Right renal cortex interstitium (tissue), 3 donors: ENCODE measurements at regions not wholly inside any gene's neighbourhood (a gene's known extent, or its start where the extent isn't known, plus 50 kb on each side); places are given as distances from the start of the nearest gene placed in this dataset.

Experiments
- DNase-seq, 3 donors: peaks; one replicate each; pipeline ENCODE4 v3.0.0-alpha.2; 2013; ENCODE audit warnings: low read depth in 3 of 3, low spot score in 2 of 3

GRCh38 chr1:232556351-232556750 lies 73.6 kb downstream of the SIPA1L2 start:
- no peak for DNase-seq

GRCh38 chr1:232555494-232556210 lies 74.3 kb downstream of the SIPA1L2 start:
- DNase-seq, result no peak

- no peak for DNase-seq
These were observed 75.5 kb downstream of the SIPA1L2 start for GRCh38 chr1:232554409-232554808.

- DNase-seq, result no peak
These were observed 76.1 kb downstream of the SIPA1L2 start for GRCh38 chr1:232553809-232554208.

GRCh38 chr1:232553050-232553754 lies 76.7 kb downstream of the SIPA1L2 start:
- DNase-seq, result no peak

DNA sequence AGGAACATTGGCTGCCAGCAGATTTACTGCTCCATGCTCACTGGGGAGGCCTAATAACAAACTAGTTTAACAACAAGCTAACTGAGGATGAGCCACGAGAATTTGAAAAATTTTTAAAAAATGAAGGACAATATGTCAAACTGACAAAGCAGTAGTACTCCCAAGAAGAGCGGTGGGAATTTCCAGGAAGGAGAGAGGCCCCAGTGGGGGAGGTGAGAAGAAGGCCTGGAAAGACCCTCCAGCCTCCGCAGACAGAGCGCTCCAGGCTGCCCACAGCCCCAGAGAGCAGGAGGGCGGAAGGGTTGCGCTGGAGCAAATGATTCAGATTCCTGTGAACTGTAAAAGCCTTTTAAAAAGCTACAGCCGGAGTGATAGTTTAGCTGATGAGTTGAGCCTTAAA lies 78.5 kb downstream of the SIPA1L2 start:
- no peak for DNase-seq

GRCh38 chr1:232550007-232550406 lies 79.9 kb downstream of the SIPA1L2 start:
- no peak for DNase-seq

GRCh38 chr1:232548691-232549090 lies 81.2 kb downstream of the SIPA1L2 start:
- no peak for DNase-seq

- DNase-seq, result no peak
These were observed 81.9 kb downstream of the SIPA1L2 start for GRCh38 chr1:232547938-232548484.

- DNase-seq, result no peak
These were observed 87.0 kb downstream of the SIPA1L2 start for GRCh38 chr1:232542633-232543593.

- no peak for DNase-seq
These were observed 91.0 kb downstream of the SIPA1L2 start for GRCh38 chr1:232538943-232539302.

DNA sequence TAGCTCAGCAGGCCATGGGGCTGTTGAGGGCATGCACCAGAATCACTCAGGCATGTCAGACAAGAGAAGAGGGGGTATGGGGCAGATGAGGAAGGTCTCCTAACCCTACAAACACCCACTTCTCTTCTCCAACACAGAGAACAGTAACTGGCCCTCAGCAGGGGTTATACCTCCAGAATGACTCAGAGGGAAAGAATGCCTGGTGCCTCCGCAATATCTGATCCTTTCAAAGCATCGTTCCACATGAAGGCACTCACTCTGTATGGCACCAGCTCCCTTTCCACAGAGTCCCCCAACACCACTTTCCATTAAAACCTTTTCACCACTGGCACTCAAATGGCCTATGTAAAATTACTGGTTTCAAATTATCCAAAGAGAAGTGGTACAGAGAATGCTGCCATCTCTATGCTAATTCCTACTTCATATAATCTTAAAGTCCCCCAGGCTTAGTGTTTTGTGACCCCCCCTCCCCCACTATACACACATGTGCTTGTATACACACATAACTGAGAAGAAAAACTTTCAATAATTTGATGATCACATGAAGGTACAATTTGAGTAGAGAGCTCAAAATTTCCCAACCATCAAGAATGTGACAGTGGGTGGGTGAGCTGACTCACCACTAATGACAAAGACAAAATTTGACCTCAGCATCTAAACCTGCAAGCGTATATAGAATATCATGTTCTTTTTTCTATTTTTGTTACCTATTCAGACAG lies 91.5 kb downstream of the SIPA1L2 start:
- DNase-seq, result peak in 1 of 3 donors; percentile 44

DNA sequence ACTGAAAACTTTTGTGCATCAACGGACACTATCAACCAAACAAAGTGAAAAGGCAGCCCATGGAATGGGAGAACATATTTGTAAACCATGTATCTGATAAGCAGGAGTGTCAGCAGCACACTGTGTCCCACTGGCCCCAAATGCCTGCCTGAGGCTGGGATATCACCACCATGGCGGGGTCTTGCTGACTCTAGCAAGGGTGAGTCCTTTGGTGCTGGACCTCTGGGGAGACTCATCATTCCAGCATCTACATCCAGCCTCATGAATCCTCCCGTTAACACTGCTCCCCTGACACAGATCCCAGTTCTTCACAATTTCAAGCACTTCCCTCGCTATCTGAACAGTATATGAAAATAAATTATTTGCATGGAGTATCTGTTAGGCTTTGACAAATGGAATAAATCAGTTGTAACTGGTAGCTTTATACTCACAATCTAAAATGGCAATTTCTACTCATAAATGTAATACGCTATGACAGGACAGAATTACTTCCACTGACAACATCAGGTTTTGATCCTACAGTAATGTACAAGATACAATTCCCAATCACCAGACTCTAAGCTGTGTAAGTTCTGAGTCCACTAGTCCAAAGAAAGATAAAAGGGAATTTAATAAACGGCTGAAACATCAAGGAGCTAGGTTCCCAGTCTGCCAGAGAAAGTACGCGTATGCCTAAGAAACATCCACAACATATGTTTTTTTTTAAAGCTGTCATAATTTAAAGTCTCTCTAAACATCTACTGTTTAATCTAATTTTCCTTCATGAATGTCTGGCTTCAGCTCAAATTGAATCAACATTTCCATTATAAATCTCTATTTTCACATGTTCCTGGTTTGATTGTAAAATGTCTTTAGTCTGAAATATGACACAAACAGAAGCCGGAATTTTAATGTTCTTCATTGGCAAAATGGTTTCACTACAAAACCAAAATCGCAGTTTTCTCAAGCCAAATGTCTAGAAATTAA lies 95.1 kb downstream of the SIPA1L2 start:
- DNase-seq, result no peak

- DNase-seq, result no peak
These were observed 96.6 kb downstream of the SIPA1L2 start for GRCh38 chr1:232533328-232533727.

DNA sequence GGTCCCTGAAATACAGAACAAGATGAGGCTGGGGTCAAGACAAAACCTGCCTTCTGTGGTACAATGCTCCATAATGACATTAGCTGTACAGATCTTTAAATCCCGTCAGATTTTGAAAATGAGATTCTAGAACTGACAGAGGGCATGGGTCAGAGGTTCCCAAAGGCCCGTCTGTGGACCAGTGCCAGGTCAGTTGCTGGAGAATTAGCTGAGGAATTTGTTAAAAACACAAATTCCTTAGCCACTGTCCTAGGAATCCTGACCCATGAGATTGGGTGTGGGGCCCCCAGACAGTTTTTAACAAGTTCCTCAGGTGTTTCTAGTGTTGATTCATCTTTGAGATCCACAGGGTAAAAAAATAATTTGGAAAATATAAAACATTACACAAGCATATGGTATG lies 97.0 kb downstream of the SIPA1L2 start:
- DNase-seq, result no peak

DNA sequence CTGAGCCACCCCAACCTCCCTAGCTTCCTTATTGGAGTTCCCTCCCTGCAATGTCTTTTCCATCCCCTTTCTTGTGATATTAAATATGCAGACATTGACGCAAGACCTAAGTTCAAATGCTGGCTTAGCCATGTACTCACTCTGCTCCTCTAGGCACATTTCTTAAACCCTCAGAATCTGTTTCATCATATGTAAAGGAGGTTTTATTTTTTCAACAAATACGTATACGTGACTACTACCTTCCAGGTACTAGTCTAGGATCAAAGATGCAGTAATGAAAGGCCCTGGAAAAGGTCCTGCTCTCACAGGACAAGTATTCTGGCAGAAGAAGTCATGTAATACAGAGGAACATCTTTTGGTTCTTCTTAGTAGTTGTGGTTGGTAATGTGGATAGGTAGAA lies 98.6 kb downstream of the SIPA1L2 start:
- DNase-seq, result no peak

DNA sequence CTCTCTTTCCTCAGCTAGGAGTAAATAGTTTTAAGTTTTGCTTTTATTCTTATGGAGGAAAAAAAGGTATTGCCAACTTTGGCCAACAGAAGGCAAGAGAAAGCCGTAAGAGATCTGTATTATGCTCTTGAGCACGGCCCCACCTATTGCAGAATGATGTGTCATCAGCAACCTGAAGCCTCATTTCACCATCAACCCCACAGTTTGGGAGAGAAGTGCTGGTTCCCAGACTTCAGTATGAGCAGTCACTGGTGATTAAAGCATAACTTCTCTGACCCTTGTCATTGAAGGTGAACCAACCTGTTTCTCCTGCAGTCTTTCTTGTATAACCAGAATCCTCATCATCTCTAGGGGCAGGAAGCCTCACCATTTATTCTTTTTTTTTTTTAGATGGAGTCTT lies 100.2 kb downstream of the SIPA1L2 start:
- DNase-seq, result no peak

DNA sequence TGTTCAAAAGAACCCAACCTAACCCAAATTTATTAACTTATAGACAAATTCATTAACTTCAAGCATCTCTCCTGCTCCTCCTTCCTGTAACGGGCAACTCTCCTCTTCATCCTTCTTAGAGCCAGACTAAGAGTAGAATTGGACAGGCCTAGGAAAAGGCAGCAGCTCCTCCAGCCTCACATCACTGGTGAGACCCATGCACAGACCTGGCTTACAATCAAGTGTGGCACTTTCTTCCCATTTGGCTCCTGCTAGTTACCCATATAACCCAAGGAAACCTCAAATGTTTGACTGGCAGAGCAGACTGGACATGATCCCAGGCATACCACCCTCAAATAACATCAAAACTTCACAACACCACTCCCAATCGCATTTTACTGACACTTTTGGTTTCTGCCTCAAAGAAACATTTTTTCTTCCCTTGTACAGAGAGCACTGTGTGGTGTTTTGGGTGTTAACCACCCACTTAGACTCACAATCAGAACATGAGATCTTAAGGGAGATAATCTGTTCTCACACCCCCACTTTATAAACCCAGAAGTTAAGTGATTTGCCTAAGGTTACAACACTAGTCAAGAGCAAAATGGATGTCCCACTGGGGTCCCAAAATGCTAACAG lies 101.4 kb downstream of the SIPA1L2 start:
- no peak for DNase-seq

GRCh38 chr1:232524056-232524455 lies 105.9 kb downstream of the SIPA1L2 start:
- DNase-seq, result no peak
